ENCODE measurements at regions not wholly inside any gene's neighbourhood (a gene's known extent, or its start where the extent isn't known, plus 50 kb on each side); places are given as distances from the start of the nearest gene placed in this dataset.

GRCh38 chr4:52367282-52367830 lies 291.7 kb downstream of the USP46 start:
- TF ChIP-seq CTCF (IDR thresholded peaks at IDR 0.05) (no peak), POLR2A (IDR thresholded peaks at IDR 0.05) (no peak)
